ENCODE measurements at regions not wholly inside any gene's neighbourhood (a gene's known extent, or its start where the extent isn't known, plus 50 kb on each side); places are given as distances from the start of the nearest gene placed in this dataset.

GRCh38 chr19:30133803-30134202 lies 191.8 kb downstream of the URI1 start:
- TF ChIP-seq CTCF (IDR thresholded peaks at IDR 0.05) (no peak), ZFX (IDR thresholded peaks at IDR 0.05; ENCODE audit: borderline replicate concordance) (no peak)
